NCI-H460 (cell line): ENCODE measurements at regions not wholly inside any gene's neighbourhood (a gene's known extent, or its start where the extent isn't known, plus 50 kb on each side); places are given as distances from the start of the nearest gene placed in this dataset.

Experiments used
- DNase-seq: peaks from one replicate; pipeline ENCODE4 v3.0.0-alpha.2; 2016; ENCODE audit warnings: low read depth; ENCODE audit errors: extremely low read depth

- no peak for DNase-seq
Measured at GRCh38 chr5:73395256-73395655, 53.3 kb downstream of the FOXD1 start.

- DNase-seq = no peak
Measured at GRCh38 chr5:73394610-73395009, 54.0 kb downstream of the FOXD1 start.

- DNase-seq = no peak
Measured at GRCh38 chr5:73393611-73394489, 54.7 kb downstream of the FOXD1 start.

- no peak for DNase-seq
Measured at GRCh38 chr5:73392775-73393174, 55.8 kb downstream of the FOXD1 start.

- no peak for DNase-seq
Measured at GRCh38 chr5:73391441-73391881, 57.1 kb downstream of the FOXD1 start.

- DNase-seq = no peak
Measured at GRCh38 chr5:73390972-73391371, 57.6 kb downstream of the FOXD1 start.

GRCh38 chr5:73388740-73389139 lies 59.8 kb downstream of the FOXD1 start:
- no peak for DNase-seq

GRCh38 chr5:73388306-73388684 lies 60.3 kb downstream of the FOXD1 start:
- no peak for DNase-seq

- no peak for DNase-seq
Measured at GRCh38 chr5:73387601-73388305, 60.8 kb downstream of the FOXD1 start.

- no peak for DNase-seq
Measured at GRCh38 chr5:73387149-73387591, 61.4 kb downstream of the FOXD1 start.

- DNase-seq = no peak
Measured at GRCh38 chr5:73384861-73385260, 63.7 kb downstream of the FOXD1 start.

- no peak for DNase-seq
Measured at GRCh38 chr5:73382401-73382740, 66.2 kb downstream of the FOXD1 start.

GRCh38 chr5:73381590-73382400 lies 66.8 kb downstream of the FOXD1 start:
- DNase-seq = no peak

GRCh38 chr5:73380710-73381589 lies 67.6 kb downstream of the FOXD1 start:
- no peak for DNase-seq

GRCh38 chr5:73380041-73380440 lies 68.5 kb downstream of the FOXD1 start:
- DNase-seq = no peak

GRCh38 chr5:73379435-73379834 lies 69.1 kb downstream of the FOXD1 start:
- DNase-seq = no peak

GRCh38 chr5:73378765-73379164 lies 69.8 kb downstream of the FOXD1 start:
- DNase-seq = no peak

GRCh38 chr5:73378070-73378469 lies 70.5 kb downstream of the FOXD1 start:
- DNase-seq = no peak

- DNase-seq = no peak
Measured at GRCh38 chr5:73376618-73377170, 71.9 kb downstream of the FOXD1 start.

GRCh38 chr5:73375949-73376348 lies 72.6 kb downstream of the FOXD1 start:
- no peak for DNase-seq
